Activated naive CD4-positive, alpha-beta T cell treated with anti-CD3 and anti-CD28 coated beads, Interleukin-2, amount 10 ng/mL, durations not matched to agents 7 days and 5 days (primary cell): ENCODE measurements at regions not wholly inside any gene's neighbourhood (a gene's known extent, or its start where the extent isn't known, plus 50 kb on each side); places are given as distances from the start of the nearest gene placed in this dataset.

ENCODE experiments used
- CTCF ChIA-PET: fragments of 350-600 bp; sonication (Branson Sonifier 250); formaldehyde crosslinking; loops from one replicate; lab custom pipeline; 2021; ENCODE audit warnings: antibody characterized with exemption; lab: Charles Lee
- DNase-seq: peaks from one replicate; pipeline ENCODE4 v3.0.0-alpha.2; 2020
- H3K27ac Mint-ChIP-seq: one replicate; pipeline ENCODE4 v1.8.0; 2021; ENCODE audit warnings: mild to moderate bottlenecking, moderate library complexity, mixed read lengths
- H3K27me3 Mint-ChIP-seq: one replicate; pipeline ENCODE4 v1.8.0; 2021; ENCODE audit warnings: mild to moderate bottlenecking, mixed read lengths
- H3K36me3 Mint-ChIP-seq: one replicate; pipeline ENCODE4 v1.8.0; 2021; ENCODE audit warnings: mixed read lengths
- H3K4me1 Mint-ChIP-seq: one replicate; pipeline ENCODE4 v1.8.0; 2021; ENCODE audit warnings: mixed read lengths
- H3K4me3 Mint-ChIP-seq: one replicate; pipeline ENCODE4 v1.8.0; 2021; ENCODE audit warnings: mild to moderate bottlenecking, moderate library complexity, mixed read lengths
- H3K9me3 Mint-ChIP-seq: one replicate; pipeline ENCODE4 v1.8.0; 2021; ENCODE audit warnings: mixed read lengths

- CTCF ChIA-PET, result no interaction called here
- Mint-ChIP-seq H3K27me3 (no peaks in the 10 kb centered on the region), H3K9me3 (peaks cover 2% of the 10 kb centered on the region), H3K4me3 (no peak overlapping the region), H3K36me3 (no peaks in the 10 kb centered on the region), H3K4me1 (no peaks in the 10 kb centered on the region), H3K27ac (no peak overlapping the region)
- no peak for DNase-seq
Observed at GRCh38 chr5:86118542-86118941, 499.2 kb upstream of the COX7C start.

- CTCF ChIA-PET, result no interaction called here
- H3K4me1 Mint-ChIP-seq, result no peaks in the 10 kb centered on the region
- DNase-seq, result no peak
- no peaks in the 10 kb centered on the region for H3K9me3 Mint-ChIP-seq
- H3K27me3 Mint-ChIP-seq, result no peaks in the 10 kb centered on the region
- H3K36me3 Mint-ChIP-seq, result no peaks in the 10 kb centered on the region
- H3K27ac Mint-ChIP-seq, result no peak overlapping the region
- no peak overlapping the region for H3K4me3 Mint-ChIP-seq
Observed at GRCh38 chr5:86124333-86124732, 493.4 kb upstream of the COX7C start.

GRCh38 chr5:86125731-86126601, 491.8 kb upstream of the COX7C start:
- H3K4me3 Mint-ChIP-seq, result no peak overlapping the region
- no peak overlapping the region for H3K27ac Mint-ChIP-seq
- no peak for DNase-seq
- no peaks in the 10 kb centered on the region for H3K27me3 Mint-ChIP-seq
- no peaks in the 10 kb centered on the region for H3K36me3 Mint-ChIP-seq
- no peaks in the 10 kb centered on the region for H3K9me3 Mint-ChIP-seq
- no peaks in the 10 kb centered on the region for H3K4me1 Mint-ChIP-seq
- CTCF ChIA-PET, result no interaction called here

GRCh38 chr5:86127696-86128095, 490.0 kb upstream of the COX7C start:
- CTCF ChIA-PET, result no interaction called here
- Mint-ChIP-seq H3K27me3 (no peaks in the 10 kb centered on the region), H3K36me3 (no peaks in the 10 kb centered on the region), H3K27ac (no peak overlapping the region), H3K4me1 (no peaks in the 10 kb centered on the region), H3K4me3 (no peak overlapping the region), H3K9me3 (no peaks in the 10 kb centered on the region)
- DNase-seq, result no peak

- CTCF ChIA-PET, result no interaction called here
- no peak overlapping the region for H3K4me3 Mint-ChIP-seq
Observed at GRCh38 chr5:86129009-86129408, 488.7 kb upstream of the COX7C start.

GRCh38 chr5:86137297-86137696, 480.4 kb upstream of the COX7C start:
- Mint-ChIP-seq H3K27me3 (no peaks in the 10 kb centered on the region), H3K9me3 (no peaks in the 10 kb centered on the region), H3K36me3 (no peaks in the 10 kb centered on the region), H3K4me3 (no peak overlapping the region), H3K4me1 (no peaks in the 10 kb centered on the region), H3K27ac (no peak overlapping the region)
- CTCF ChIA-PET, result no interaction called here
- DNase-seq, result no peak

More at GRCh38 chr5:86129009-86129408, 488.7 kb upstream of the COX7C start:
- no peaks in the 10 kb centered on the region for H3K36me3 Mint-ChIP-seq
- no peaks in the 10 kb centered on the region for H3K4me1 Mint-ChIP-seq
- no peaks in the 10 kb centered on the region for H3K9me3 Mint-ChIP-seq
- no peak for DNase-seq
- H3K27ac Mint-ChIP-seq, result no peak overlapping the region
- no peaks in the 10 kb centered on the region for H3K27me3 Mint-ChIP-seq

- Mint-ChIP-seq H3K27ac (no peak overlapping the region), H3K4me1 (no peaks in the 10 kb centered on the region), H3K9me3 (peaks cover 14% of the 10 kb centered on the region), H3K27me3 (no peaks in the 10 kb centered on the region), H3K4me3 (no peak overlapping the region), H3K36me3 (no peaks in the 10 kb centered on the region)
- CTCF ChIA-PET, result no interaction called here
- no peak for DNase-seq
Observed at GRCh38 chr5:86143837-86144236, 473.9 kb upstream of the COX7C start.

- no peak for DNase-seq
- Mint-ChIP-seq H3K27ac (no peak overlapping the region), H3K27me3 (no peaks in the 10 kb centered on the region), H3K4me1 (no peaks in the 10 kb centered on the region), H3K36me3 (no peaks in the 10 kb centered on the region), H3K4me3 (no peak overlapping the region), H3K9me3 (peaks cover 2% of the 10 kb centered on the region)
- CTCF ChIA-PET, result no interaction called here
Observed at GRCh38 chr5:86152988-86153560, 464.7 kb upstream of the COX7C start.

GRCh38 chr5:86155796-86156195, 461.9 kb upstream of the COX7C start:
- Mint-ChIP-seq H3K36me3 (no peaks in the 10 kb centered on the region), H3K4me3 (no peak overlapping the region), H3K4me1 (no peaks in the 10 kb centered on the region), H3K9me3 (peaks cover 1% of the 10 kb centered on the region), H3K27ac (no peak overlapping the region), H3K27me3 (no peaks in the 10 kb centered on the region)
- CTCF ChIA-PET, result no interaction called here
- no peak for DNase-seq

GRCh38 chr5:86170194-86170593, 447.5 kb upstream of the COX7C start:
- CTCF ChIA-PET, result no interaction called here
- H3K36me3 Mint-ChIP-seq, result no peaks in the 10 kb centered on the region
- H3K9me3 Mint-ChIP-seq, result no peaks in the 10 kb centered on the region
- no peaks in the 10 kb centered on the region for H3K4me1 Mint-ChIP-seq
- H3K4me3 Mint-ChIP-seq, result no peak overlapping the region
- DNase-seq, result no peak
- H3K27me3 Mint-ChIP-seq, result no peaks in the 10 kb centered on the region
- no peak overlapping the region for H3K27ac Mint-ChIP-seq

GRCh38 chr5:86175224-86175623, 442.5 kb upstream of the COX7C start:
- Mint-ChIP-seq H3K4me1 (no peaks in the 10 kb centered on the region), H3K27ac (no peak overlapping the region), H3K36me3 (no peaks in the 10 kb centered on the region), H3K4me3 (no peak overlapping the region), H3K27me3 (no peaks in the 10 kb centered on the region), H3K9me3 (no peaks in the 10 kb centered on the region)
- DNase-seq, result no peak
- CTCF ChIA-PET, result no interaction called here

- H3K4me1 Mint-ChIP-seq, result no peaks in the 10 kb centered on the region
- H3K27me3 Mint-ChIP-seq, result no peaks in the 10 kb centered on the region
- no peaks in the 10 kb centered on the region for H3K9me3 Mint-ChIP-seq
- no peak overlapping the region for H3K27ac Mint-ChIP-seq
- DNase-seq, result no peak
- H3K36me3 Mint-ChIP-seq, result no peaks in the 10 kb centered on the region
- no peak overlapping the region for H3K4me3 Mint-ChIP-seq
- CTCF ChIA-PET, result no interaction called here
Observed at GRCh38 chr5:86199287-86199686, 418.5 kb upstream of the COX7C start.

- H3K27ac Mint-ChIP-seq, result no peak overlapping the region
- DNase-seq, result no peak
- H3K36me3 Mint-ChIP-seq, result no peaks in the 10 kb centered on the region
- no peaks in the 10 kb centered on the region for H3K4me1 Mint-ChIP-seq
- peaks cover 3% of the 10 kb centered on the region for H3K9me3 Mint-ChIP-seq
- CTCF ChIA-PET, result no interaction called here
- H3K4me3 Mint-ChIP-seq, result no peak overlapping the region
- H3K27me3 Mint-ChIP-seq, result no peaks in the 10 kb centered on the region
Observed at GRCh38 chr5:86228147-86228546, 389.6 kb upstream of the COX7C start.

GRCh38 chr5:86232246-86232645, 385.5 kb upstream of the COX7C start:
- no peaks in the 10 kb centered on the region for H3K27me3 Mint-ChIP-seq

GRCh38 chr5:86244153-86244552, 373.6 kb upstream of the COX7C start:
- Mint-ChIP-seq H3K27ac (no peak overlapping the region), H3K9me3 (no peaks in the 10 kb centered on the region), H3K36me3 (no peaks in the 10 kb centered on the region), H3K27me3 (no peaks in the 10 kb centered on the region), H3K4me3 (no peak overlapping the region), H3K4me1 (no peaks in the 10 kb centered on the region)
- DNase-seq, result no peak
- CTCF ChIA-PET, result no interaction called here

More at GRCh38 chr5:86232246-86232645, 385.5 kb upstream of the COX7C start:
- Mint-ChIP-seq H3K36me3 (no peaks in the 10 kb centered on the region), H3K4me3 (no peak overlapping the region), H3K4me1 (no peaks in the 10 kb centered on the region), H3K9me3 (no peaks in the 10 kb centered on the region), H3K27ac (no peak overlapping the region)
- CTCF ChIA-PET, result no interaction called here
- no peak for DNase-seq
